Mesothelial cell of epicardium (in vitro differentiated cells): ENCODE measurements at regions not wholly inside any gene's neighbourhood (a gene's known extent, or its start where the extent isn't known, plus 50 kb on each side); places are given as distances from the start of the nearest gene placed in this dataset.

ENCODE experiments used
- DNase-seq, 2 experiments: peaks; one replicate each; pipeline ENCODE4 v3.0.0; 2021; ENCODE audit warnings: low spot score in 2 of 2; ENCODE audit not compliant: unreplicated experiment in 2 of 2
- H3K27ac Mint-ChIP-seq: 2 replicates; pipeline ENCODE4 v1.8.0; 2021; ENCODE audit warnings: mixed read lengths
- H3K27me3 Mint-ChIP-seq: 2 replicates; pipeline ENCODE4 v1.8.0; 2021; ENCODE audit warnings: low read depth, mixed read lengths
- H3K36me3 Mint-ChIP-seq: 2 replicates; pipeline ENCODE4 v1.8.0; 2021; ENCODE audit warnings: mixed read lengths
- H3K4me1 Mint-ChIP-seq: 2 replicates; pipeline ENCODE4 v1.8.0; 2021; ENCODE audit warnings: mixed read lengths
- H3K4me3 Mint-ChIP-seq: 2 replicates; pipeline ENCODE4 v1.8.0; 2021; ENCODE audit warnings: mild to moderate bottlenecking, moderate library complexity, mixed read lengths
- H3K9me3 Mint-ChIP-seq: 2 replicates; pipeline ENCODE4 v1.8.0; 2021; ENCODE audit warnings: mixed read lengths
- CTCF ChIP-seq: fragments of 200-600 bp; sonication (generic); IDR thresholded peaks from one replicate; pipeline ENCODE4 v1.5.0; 2021; ENCODE audit warnings: antibody characterized with exemption; ENCODE audit not compliant: unreplicated experiment

DNA sequence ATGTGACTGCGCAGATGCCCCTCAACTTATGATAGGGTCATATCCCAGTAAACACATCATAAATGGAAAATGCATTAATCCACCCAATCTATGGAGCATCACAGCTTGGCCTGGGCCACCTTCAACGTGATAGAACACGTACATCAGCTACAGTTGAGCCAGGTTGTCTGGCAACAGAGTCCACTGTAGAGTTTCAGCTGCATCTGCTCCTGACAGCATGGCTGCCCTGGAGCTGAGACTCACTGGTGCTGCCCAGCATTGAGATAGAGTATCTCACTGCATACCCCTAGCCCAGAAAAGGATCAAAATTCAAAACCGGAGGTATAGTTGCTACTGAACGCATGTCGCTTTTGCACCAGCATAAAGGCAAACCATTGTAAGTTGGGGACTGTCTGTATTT, 437.7 kb upstream of the MKI67 start:
- Mint-ChIP-seq H3K36me3 (no peaks in the 10 kb centered on the region), H3K27me3 (peaks cover 29% of the 10 kb centered on the region), H3K9me3 (peaks cover 20% of the 10 kb centered on the region), H3K4me3 (no peak overlapping the region), H3K4me1 (no peaks in the 10 kb centered on the region), H3K27ac (no peak overlapping the region)
- no peak for TF ChIP-seq CTCF
- DNase-seq = no peak

GRCh38 chr10:128566361-128566968, 440.2 kb upstream of the MKI67 start:
- no peak for DNase-seq
- H3K9me3 Mint-ChIP-seq = peaks cover 18% of the 10 kb centered on the region
- H3K4me3 Mint-ChIP-seq = no peak overlapping the region
- H3K36me3 Mint-ChIP-seq = no peaks in the 10 kb centered on the region
- H3K27me3 Mint-ChIP-seq = peaks cover 39% of the 10 kb centered on the region
- peaks cover 12% of the 10 kb centered on the region for H3K4me1 Mint-ChIP-seq
- TF ChIP-seq CTCF = no peak
- H3K27ac Mint-ChIP-seq = no peak overlapping the region

GRCh38 chr10:128567551-128567950, 441.3 kb upstream of the MKI67 start:
- TF ChIP-seq CTCF = no peak
- H3K4me3 Mint-ChIP-seq = no peak overlapping the region
- no peak for DNase-seq
- no peaks in the 10 kb centered on the region for H3K36me3 Mint-ChIP-seq
- H3K9me3 Mint-ChIP-seq = peaks cover 7% of the 10 kb centered on the region
- peaks cover 50% of the 10 kb centered on the region for H3K27me3 Mint-ChIP-seq
- no peak overlapping the region for H3K27ac Mint-ChIP-seq
- H3K4me1 Mint-ChIP-seq = peaks cover 15% of the 10 kb centered on the region

GRCh38 chr10:128568041-128568440, 441.8 kb upstream of the MKI67 start:
- Mint-ChIP-seq H3K9me3 (peaks cover 4% of the 10 kb centered on the region), H3K4me3 (no peak overlapping the region), H3K4me1 (peaks cover 15% of the 10 kb centered on the region), H3K27me3 (peaks cover 54% of the 10 kb centered on the region), H3K27ac (no peak overlapping the region), H3K36me3 (no peaks in the 10 kb centered on the region)
- no peak for DNase-seq
- no peak for TF ChIP-seq CTCF

GRCh38 chr10:128568491-128568890, 442.3 kb upstream of the MKI67 start:
- Mint-ChIP-seq H3K9me3 (no peaks in the 10 kb centered on the region), H3K4me1 (peaks cover 19% of the 10 kb centered on the region), H3K27ac (no peak overlapping the region), H3K36me3 (no peaks in the 10 kb centered on the region), H3K4me3 (no peak overlapping the region), H3K27me3 (peaks cover 59% of the 10 kb centered on the region)
- TF ChIP-seq CTCF = no peak
- no peak for DNase-seq
